GM19468 (cell line): ENCODE measurements at regions not wholly inside any gene's neighbourhood (a gene's known extent, or its start where the extent isn't known, plus 50 kb on each side); places are given as distances from the start of the nearest gene placed in this dataset.
"Not testable (repeated sequence)": the region's sequence is repeated elsewhere in the genome, so short reads cannot be mapped to it uniquely, and the experiment has no call there.

Experiments
- ATAC-seq: cut with Tn5 transposase; IDR thresholded peaks from one replicate; pipeline ENCODE4 v1.9.1; 2021; ENCODE audit warnings: mild to moderate bottlenecking, moderate library complexity, moderate number of reproducible peaks; ENCODE audit not compliant: unreplicated experiment; ENCODE audit errors: extremely low read depth

DNA sequence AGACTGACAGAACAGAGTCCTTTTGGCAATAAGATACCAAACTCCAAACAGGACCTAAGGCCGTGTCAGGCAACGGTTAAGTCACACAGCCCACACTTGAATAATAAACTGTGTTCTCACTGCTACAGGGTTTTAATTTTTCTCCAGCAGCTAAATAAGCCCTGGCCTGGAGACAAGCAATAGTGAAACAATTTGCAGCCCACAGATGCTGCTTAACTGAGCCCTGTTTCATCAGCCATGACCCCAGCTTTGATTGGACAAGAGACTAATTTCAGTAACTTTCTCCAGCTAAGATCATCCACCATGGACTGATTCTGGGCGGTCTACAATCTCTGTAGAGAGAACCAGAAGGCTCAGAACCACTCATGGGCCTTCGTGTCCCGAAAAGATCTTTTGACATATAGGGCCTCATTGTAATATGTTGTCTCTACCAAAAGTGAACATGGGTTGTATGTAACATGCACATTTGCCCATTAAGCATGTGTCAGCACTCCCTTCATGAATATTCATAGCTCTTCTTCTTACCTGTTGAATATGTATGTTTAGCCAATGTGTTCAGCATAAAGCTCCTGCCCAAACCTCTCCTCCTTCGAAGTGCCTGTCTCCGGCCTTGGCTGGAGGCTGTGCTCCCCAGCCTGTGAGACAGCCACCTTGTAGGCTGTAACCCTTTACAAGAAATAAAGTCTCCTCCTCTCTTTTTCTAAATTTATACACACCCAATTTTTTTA, 223.1 kb upstream of the AKR1E2 start:
- no peak for ATAC-seq

- ATAC-seq: no peak
Observed at GRCh38 chr10:4599471-4599870, 226.5 kb upstream of the AKR1E2 start.

DNA sequence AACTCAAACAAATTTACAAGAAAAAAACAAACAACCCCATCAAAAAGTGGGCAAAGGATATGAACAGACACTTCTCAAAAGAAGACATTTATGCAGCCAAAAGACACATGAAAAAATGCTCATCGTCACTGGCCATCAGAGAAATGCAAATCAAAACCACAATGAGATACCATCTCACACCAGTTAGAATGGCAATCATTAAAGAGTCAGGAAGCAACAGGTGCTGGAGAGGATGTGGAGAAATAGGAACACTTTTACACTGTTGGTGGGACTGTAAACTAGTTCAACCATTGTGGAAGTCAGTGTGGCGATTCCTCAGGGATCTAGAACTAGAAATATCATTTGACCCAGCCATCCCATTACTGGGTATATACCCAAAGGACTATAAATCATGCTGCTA, 228.1 kb upstream of the AKR1E2 start:
- ATAC-seq: not testable (repeated sequence)

DNA sequence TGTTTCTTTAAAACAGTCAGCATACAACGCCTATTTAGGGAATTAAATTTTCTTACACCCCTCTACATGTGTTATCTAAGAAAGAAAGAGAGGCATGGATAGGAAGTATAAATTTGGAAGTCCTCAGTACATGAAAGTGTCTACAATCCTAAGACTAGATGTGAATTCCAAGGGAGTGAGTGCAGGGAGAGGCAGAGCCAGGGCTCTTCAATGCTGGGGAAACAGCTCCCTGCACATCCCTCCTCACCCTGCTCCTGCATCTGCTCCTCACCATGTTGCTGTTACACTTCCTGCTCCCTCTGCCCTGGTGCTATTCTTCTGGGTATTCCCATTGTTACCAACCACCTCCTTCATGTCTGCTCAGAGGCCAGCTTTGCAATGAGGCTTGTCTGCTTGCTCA, 229.1 kb upstream of the AKR1E2 start:
- no peak for ATAC-seq

DNA sequence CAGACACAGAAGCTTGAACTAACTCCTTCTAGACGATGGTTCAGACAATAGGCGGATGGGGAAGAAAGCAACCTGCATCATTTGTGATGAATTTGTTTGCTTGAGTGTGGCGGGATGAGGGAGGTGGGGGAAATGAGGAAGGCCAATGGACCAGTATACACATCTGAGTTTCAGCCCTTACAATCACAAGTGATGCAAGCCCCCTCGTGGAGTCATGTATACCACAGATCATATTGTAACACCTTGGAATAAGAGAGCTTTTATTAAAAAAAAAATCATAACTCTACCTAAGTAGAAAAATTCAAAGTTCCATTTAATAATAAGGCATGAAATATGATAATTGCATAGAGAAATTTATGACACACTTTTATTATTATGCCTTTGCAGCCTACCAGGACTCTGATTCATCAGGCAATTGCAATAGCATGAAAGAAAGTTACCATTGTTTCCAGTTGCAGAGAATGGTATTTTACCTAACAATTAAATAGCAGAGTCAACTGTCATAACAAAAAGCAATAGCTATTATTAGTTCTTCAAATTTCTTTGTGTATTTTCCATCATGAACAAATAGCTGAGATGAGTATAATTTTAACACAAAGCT, 230.2 kb upstream of the AKR1E2 start:
- ATAC-seq: no peak

GRCh38 chr10:4590807-4591206, 235.2 kb upstream of the AKR1E2 start:
- ATAC-seq: no peak

DNA sequence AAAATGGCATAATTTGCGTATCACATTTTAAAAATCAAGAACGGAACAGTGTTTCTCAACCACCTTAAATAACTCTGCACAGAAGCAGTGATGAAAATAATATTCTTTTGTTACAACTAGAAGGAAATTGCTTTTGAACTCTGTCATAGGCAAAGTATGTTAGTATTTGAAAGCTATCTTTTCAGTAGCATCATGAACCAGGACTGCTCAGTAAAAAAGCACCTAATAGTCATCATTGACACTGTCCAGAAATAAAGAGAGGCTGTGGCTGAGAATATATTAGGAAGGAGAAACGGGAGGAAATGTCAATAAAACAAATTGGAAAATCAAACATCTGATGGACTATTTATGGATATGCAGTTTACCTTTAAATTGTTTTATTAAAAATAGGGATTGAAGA, 237.2 kb upstream of the AKR1E2 start:
- ATAC-seq: no peak

DNA sequence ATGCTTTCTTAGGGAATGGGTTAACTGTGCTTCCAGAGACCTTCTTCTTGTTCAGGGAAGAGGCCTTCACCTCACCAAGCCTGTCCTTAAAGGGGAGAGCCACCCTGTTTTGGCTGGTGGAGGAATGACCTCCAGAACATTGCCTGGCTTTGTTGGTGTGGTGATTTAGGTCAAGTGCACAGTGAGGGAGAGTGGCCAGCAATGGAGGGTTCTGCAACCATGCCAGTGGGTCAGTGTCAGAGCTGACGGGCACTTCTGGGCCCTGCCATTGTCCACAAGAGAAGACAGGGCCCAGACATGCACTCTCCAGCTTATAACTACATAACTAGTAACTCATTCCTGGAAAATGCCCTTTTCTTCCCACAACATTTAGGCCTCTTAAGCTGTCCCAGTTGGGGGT, 238.5 kb upstream of the AKR1E2 start:
- ATAC-seq: no peak

GRCh38 chr10:4586776-4587175, 239.2 kb upstream of the AKR1E2 start:
- ATAC-seq: no peak

- ATAC-seq: no peak
Observed at GRCh38 chr10:4581929-4582328, 244.1 kb upstream of the AKR1E2 start.

DNA sequence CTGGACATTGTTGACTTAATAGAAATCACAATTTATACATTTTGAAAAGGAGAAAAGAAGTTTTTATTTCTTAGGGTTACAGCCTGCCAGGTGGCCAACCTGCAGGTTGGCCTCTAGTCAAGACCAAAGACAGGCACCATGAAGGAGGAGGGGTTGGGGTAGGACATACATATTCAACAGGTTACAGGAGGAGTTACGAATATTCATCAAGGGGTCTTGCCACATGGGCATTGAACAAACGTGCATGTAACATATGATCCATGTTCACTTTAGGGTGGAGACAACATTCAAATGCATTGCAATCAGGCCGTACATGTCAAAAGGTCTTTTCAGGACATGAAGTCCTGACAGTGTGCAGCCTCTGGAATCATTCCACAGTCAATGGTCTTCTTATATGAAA, 246.2 kb upstream of the AKR1E2 start:
- ATAC-seq: no peak

GRCh38 chr10:4576206-4576605, 249.8 kb upstream of the AKR1E2 start:
- no peak for ATAC-seq

GRCh38 chr10:4569151-4569550, 256.9 kb upstream of the AKR1E2 start:
- ATAC-seq: no peak

GRCh38 chr10:4568731-4569130, 257.3 kb upstream of the AKR1E2 start:
- ATAC-seq: no peak

GRCh38 chr10:4568086-4568485, 257.9 kb upstream of the AKR1E2 start:
- no peak for ATAC-seq

- no peak for ATAC-seq
Observed at GRCh38 chr10:4567637-4568036, 258.4 kb upstream of the AKR1E2 start.

DNA sequence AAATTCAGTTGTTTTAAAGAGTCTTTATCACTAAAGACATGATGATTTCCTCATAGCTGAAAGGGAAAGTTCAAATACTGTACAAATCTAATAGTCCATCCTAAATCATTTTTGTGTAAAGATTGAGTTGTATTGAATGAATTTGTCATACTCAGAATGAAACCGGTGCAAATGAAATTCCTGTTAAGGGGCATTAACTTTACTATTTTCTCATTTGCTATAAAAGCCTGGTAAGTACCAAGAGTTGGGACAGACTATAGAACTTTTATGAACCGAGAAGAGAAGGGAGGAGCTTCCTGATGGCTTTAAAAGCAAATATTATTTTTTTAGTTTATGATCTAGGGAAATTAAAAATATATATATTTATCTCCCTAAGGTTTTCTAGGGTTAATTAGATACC, 260.0 kb upstream of the AKR1E2 start:
- ATAC-seq: no peak

DNA sequence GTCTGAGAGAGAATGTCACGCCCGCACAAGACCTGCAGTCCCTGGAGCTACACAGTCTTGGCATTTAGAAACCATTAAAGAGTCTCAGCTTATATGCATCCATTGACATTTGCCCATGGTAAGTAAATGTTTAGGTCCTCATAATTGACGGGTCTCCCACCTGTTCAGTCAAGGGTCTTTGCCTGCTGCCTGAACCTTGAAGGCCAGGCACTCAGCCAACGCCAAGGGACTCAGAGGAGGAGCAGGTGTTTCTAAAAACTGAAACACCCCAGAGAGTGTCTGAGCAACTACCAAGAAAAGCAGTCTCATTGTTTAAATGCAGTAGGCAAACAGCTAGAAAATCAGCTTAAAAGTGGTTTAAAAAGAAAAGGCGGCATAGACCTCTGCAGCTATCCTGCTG, 264.7 kb upstream of the AKR1E2 start:
- ATAC-seq: no peak

GRCh38 chr10:4557469-4557868, 268.5 kb upstream of the AKR1E2 start:
- no peak for ATAC-seq

DNA sequence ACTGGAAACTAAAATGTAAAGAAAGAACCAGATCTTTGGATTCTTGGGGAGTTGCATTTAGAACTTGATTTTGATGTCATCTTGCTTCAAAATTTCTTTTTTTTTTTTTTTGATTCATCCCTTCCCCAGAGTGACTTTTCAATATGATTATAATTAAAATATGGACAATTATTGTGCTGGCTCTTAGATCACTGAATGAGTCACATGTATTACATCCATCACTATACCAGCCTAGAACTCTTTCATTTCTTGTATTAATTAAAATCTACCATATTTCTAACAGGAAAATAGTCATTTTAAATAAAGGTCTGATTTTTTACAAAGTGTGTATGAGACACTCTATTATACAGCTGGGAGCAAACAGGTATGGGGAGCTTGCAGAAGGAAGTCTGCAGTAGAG, 269.5 kb upstream of the AKR1E2 start:
- no peak for ATAC-seq

DNA sequence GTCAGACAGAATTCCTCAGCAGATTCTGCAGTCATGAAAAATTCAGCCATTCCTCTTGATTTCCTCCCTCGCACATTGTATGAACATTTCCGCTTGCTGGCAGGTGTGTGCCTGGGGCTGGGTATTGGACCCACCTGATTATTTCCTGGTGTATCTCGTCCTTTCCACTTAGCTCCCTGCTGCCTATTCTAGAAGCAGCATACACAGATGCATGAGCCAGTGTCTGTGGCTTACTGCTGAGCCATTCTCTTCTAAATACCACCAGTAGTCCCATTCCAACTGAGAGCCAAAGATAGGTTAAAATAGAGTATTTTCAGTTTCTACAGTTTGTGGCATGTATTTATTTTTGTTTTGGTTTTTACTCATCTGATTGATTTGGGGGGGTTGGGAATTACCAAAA, 270.1 kb upstream of the AKR1E2 start:
- ATAC-seq: no peak

- no peak for ATAC-seq
Observed at GRCh38 chr10:4549139-4549653, 276.8 kb upstream of the AKR1E2 start.
